Endothelial cell of umbilical vein (primary cell): ENCODE measurements at regions not wholly inside any gene's neighbourhood (a gene's known extent, or its start where the extent isn't known, plus 50 kb on each side); places are given as distances from the start of the nearest gene placed in this dataset.

ENCODE experiments used
- BruUV-seq: library from RNA; stranded (reverse); fragments of 400-500 nt; replicated peaks from 2 replicates; lab custom pipeline; 2021; lab: Mats Ljungman, UMichigan
- CTCF ChIA-PET: fragments of 300-600, 350-600 bp; sonication (Branson Sonifier 250); formaldehyde crosslinking; loops from one replicate; lab custom pipeline; 2021; ENCODE audit warnings: antibody characterized with exemption, inconsistent platforms; lab: Charles Lee
- POLR2A ChIA-PET: fragments of 300-600, 350-600 bp; sonication (Branson Sonifier 250); formaldehyde crosslinking; loops from one replicate; lab custom pipeline; 2021; ENCODE audit warnings: antibody characterized with exemption, inconsistent platforms; lab: Charles Lee
- DNase-seq: peaks from one replicate; pipeline ENCODE4 v3.0.0-alpha.2; 2011; ENCODE audit warnings: low read depth, low spot score
- FAIRE-seq: peaks from 2 replicates; lab custom pipeline; 2011; peaks lifted over from hg19 to GRCh38; lab: Jason Lieb, UNC
- H2AFZ ChIP-seq: 2 replicates; pipeline ENCODE4 v1.6.0; 2012; ENCODE audit warnings: low read depth, low read length, control low read depth, inconsistent platforms
- H3K27ac ChIP-seq: 2 replicates; pipeline ENCODE4 v1.5.1; 2011; ENCODE audit warnings: low read depth, mild to moderate bottlenecking, control low read depth, low read length, moderate library complexity; ENCODE audit not compliant: insufficient read depth
- H3K27me3 ChIP-seq, 2 experiments: 2 replicates each; pipeline versions ENCODE4 v1.6.0 to v1.6.1; 2011; ENCODE audit warnings: low read length in 2 of 2, mixed read lengths in 1 of 2; ENCODE audit not compliant: control insufficient read depth in 2 of 2, insufficient read depth in 2 of 2
- H3K36me3 ChIP-seq, 2 experiments: 2 replicates in 1 of 2; 3 replicates in 1 of 2; pipeline ENCODE4 v1.5.1; 2011; ENCODE audit warnings: low read length in 2 of 2, mild to moderate bottlenecking in 1 of 2, moderate library complexity in 1 of 2; ENCODE audit not compliant: control insufficient read depth in 2 of 2, insufficient read depth in 2 of 2; ENCODE audit errors: extremely low read depth in 1 of 2
- H3K4me1 ChIP-seq: 3 replicates; pipeline ENCODE4 v1.5.1; 2011; ENCODE audit warnings: mild to moderate bottlenecking, low read length; ENCODE audit not compliant: control insufficient read depth, insufficient read depth; ENCODE audit errors: extremely low read depth
- H3K4me2 ChIP-seq: 2 replicates; pipeline ENCODE4 v1.6.1; 2011; ENCODE audit warnings: low read length, control low read depth, mixed read lengths; ENCODE audit not compliant: insufficient read depth
- H3K4me3 ChIP-seq, 3 experiments: fragments of 200-600 bp in 1 of 3; sonication (generic), shearing (Covaris generic) in 1 of 3; replicated peaks in 1 of 3; 2 replicates each; pipeline ENCODE4 v1.5.1; 2011 to 2016; ENCODE audit warnings: control low read depth in 3 of 3, low read length in 3 of 3, mild to moderate bottlenecking in 2 of 3, inconsistent platforms in 1 of 3, low read depth in 1 of 3, moderate library complexity in 1 of 3; ENCODE audit not compliant: insufficient read depth in 1 of 3
- H3K79me2 ChIP-seq: 2 replicates; pipeline ENCODE4 v1.6.0; 2012; ENCODE audit warnings: low read length, inconsistent platforms; ENCODE audit not compliant: control insufficient read depth, insufficient read depth
- H3K9ac ChIP-seq: replicated peaks from 2 replicates; pipeline ENCODE3; 2011; ENCODE audit warnings: low read length, control low read depth; ENCODE audit not compliant: insufficient read depth; ENCODE audit errors: extremely low read depth
- H3K9me1 ChIP-seq: replicated peaks from 3 replicates; pipeline ENCODE4 v1.6.0; 2011; ENCODE audit warnings: mild to moderate bottlenecking, low read length; ENCODE audit not compliant: control insufficient read depth, insufficient read depth; ENCODE audit errors: extremely low read depth
- H3K9me3 ChIP-seq: replicated peaks from 2 replicates; pipeline ENCODE4 v1.5.1; 2012; ENCODE audit warnings: low read length, inconsistent platforms; ENCODE audit not compliant: control insufficient read depth, insufficient read depth
- H4K20me1 ChIP-seq: replicated peaks from 2 replicates; pipeline ENCODE3; 2011; ENCODE audit warnings: mild to moderate bottlenecking, low read length; ENCODE audit not compliant: control insufficient read depth, insufficient read depth; ENCODE audit errors: extremely low read depth
- EZH2 ChIP-seq: IDR thresholded peaks from 2 replicates; pipeline ENCODE4 v1.6.1; 2012; ENCODE audit warnings: borderline replicate concordance, low read depth, mild to moderate bottlenecking, moderate library complexity, low read length, inconsistent platforms; ENCODE audit not compliant: severe bottlenecking
- GATA2 ChIP-seq: IDR thresholded peaks from 2 replicates; pipeline ENCODE4 v1.7.0; 2011; ENCODE audit warnings: low read depth, mild to moderate bottlenecking, moderate library complexity, mixed read lengths, low read length; ENCODE audit not compliant: insufficient read length, insufficient read depth
- JUN ChIP-seq: IDR thresholded peaks from 2 replicates; pipeline ENCODE4 v1.6.1; 2011; ENCODE audit warnings: borderline replicate concordance, low read depth; ENCODE audit not compliant: insufficient read length, insufficient read depth
- MYC ChIP-seq: IDR thresholded peaks from one replicate; pipeline ENCODE4 v1.6.1; 2011; ENCODE audit warnings: mild to moderate bottlenecking, low read depth, low read length
- POLR2AphosphoS5 ChIP-seq: IDR thresholded peaks from 2 replicates; pipeline ENCODE4 v1.6.1; 2012; ENCODE audit warnings: low read depth, mild to moderate bottlenecking, control low read depth, low read length, moderate library complexity; ENCODE audit not compliant: insufficient read depth
- dilution Hi-C: fragments of 300-500 bp; cut with MboI; formaldehyde crosslinking; loops from one replicate; pipeline ENCODE4 v1.15.0; 2019; ENCODE audit warnings: low sequenced_read_pairs; ENCODE audit not compliant: extremely low pct_ligation_motif_present
- intact Hi-C: fragments of 100-400 bp; cut with micrococcal nuclease; formaldehyde crosslinking; loops from one replicate; pipeline ENCODE4 v1.10.0; 2022
- TF ChIP-seq, protein P1 (sequence below), 2 donors: IDR thresholded peaks; 1 replicate in 1 of 2; 2 replicates in 1 of 2; pipeline ENCODE4 v1.5.1; 2011; ENCODE audit warnings: low read length in 2 of 2, mild to moderate bottlenecking in 2 of 2, moderate library complexity in 2 of 2, control low read depth in 1 of 2, inconsistent platforms in 1 of 2, low read depth in 1 of 2; ENCODE audit not compliant: insufficient read depth in 1 of 2; ENCODE audit errors: extremely low read depth in 1 of 2

DNA sequence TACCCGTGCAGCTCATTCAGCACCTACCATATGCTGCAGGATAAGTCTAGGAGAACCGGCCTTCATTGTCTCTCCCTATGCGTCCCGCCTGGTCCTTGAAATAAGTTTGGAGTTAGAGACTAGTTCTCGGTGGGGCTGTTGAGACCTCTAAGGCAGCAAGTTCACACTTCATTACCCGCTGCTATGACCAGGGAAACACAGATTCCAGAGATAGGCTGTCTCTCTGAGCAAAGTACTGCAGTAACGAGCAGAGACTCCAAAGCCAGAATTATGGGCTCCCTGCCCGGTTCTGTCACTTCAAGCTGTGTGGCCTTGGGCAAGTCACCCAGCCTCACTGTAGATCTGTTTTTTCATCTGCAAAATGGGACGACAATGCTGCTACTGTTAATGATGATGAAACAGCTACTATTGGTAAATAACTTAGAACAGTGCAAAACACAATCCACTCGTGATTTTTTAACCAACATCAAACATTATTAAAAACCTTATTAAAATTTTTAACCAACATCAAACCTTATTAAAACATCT is 184.1 kb downstream of the USP12 start:
- TF ChIP-seq POLR2AphosphoS5 (no peak), GATA2 (no peak), MYC (no peak), JUN (no peak), EZH2 (no peak)
- no peak for DNase-seq
- Histone ChIP-seq H3K9ac (no peak overlapping the region), H2AFZ (no peak overlapping the region), H3K79me2 (no peaks in the 10 kb centered on the region), H3K9me3 (no peaks in the 10 kb centered on the region), H4K20me1 (no peaks in the 10 kb centered on the region), H3K4me1 (peaks cover 4% of the 10 kb centered on the region), H3K4me2 (no peak overlapping the region), H3K4me3 (no peak overlapping the region), H3K36me3 (no peaks in the 10 kb centered on the region), H3K27me3 (peaks cover 2 to 4% of the 10 kb centered on the region in 2 experiments), H3K27ac (no peak overlapping the region), H3K9me1 (no peaks in the 10 kb centered on the region)
- intact Hi-C loops, result loop anchor here (10.0 kb wide), 1 partner anchor 997 kb away; the partner anchor contains the start of gene URAD
- no peak for FAIRE-seq
- POLR2A ChIA-PET, result no interaction called here
- dilution Hi-C loops, result no loop called here
- no TSS peak for BruUV-seq
- CTCF ChIA-PET, result interaction anchor here (0.8 to 9.8 kb wide), 6 partner anchors 8 to 370 kb away, joined by 3 to 343 read pairs (median 4); no protein-coding TSS in a partner anchor

DNA sequence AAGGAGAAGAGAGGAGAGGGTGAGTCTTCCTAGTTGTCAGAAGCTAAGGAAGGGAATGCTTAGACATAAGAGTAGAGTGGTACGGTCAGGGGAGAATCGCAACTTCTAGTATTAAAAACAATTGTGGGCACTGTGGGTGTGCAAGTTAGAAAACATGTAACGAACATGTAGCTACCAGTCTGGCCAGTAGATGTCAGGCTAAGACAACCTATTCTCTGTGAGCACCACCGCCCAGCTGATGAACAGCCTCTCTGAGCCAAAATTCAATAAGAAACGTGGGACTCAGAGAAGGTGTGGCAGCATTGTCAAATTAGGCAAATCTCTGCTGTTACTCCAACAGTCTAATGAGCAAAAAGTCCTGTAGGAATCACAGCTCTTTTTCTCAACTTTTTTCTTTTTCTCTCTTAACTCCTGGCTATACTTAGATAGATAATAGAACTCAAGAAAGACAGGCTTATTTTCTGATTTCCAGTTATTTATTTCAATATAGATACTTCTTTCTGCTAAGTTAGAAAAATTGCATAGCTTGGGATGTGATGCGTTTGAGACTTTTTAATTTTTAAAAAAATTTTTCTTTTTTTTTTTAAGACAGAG is 186.2 kb downstream of the USP12 start:
- peaks cover 2 to 4% of the 10 kb centered on the region in 2 experiments for H3K27me3 ChIP-seq
- FAIRE-seq (peak; percentile 88), DNase-seq (peak; percentile 77)
- intact Hi-C loops, result loop anchor here (1.0 to 10.0 kb wide), 7 partner anchors 38 to 999 kb away; partner anchors contain the start of gene URAD
- no peak overlapping the region for H3K4me3 ChIP-seq
- TF ChIP-seq EZH2, result no peak
- no peak for TF ChIP-seq POLR2AphosphoS5
- no peak for TF ChIP-seq GATA2
- TF ChIP-seq, protein P1, sequence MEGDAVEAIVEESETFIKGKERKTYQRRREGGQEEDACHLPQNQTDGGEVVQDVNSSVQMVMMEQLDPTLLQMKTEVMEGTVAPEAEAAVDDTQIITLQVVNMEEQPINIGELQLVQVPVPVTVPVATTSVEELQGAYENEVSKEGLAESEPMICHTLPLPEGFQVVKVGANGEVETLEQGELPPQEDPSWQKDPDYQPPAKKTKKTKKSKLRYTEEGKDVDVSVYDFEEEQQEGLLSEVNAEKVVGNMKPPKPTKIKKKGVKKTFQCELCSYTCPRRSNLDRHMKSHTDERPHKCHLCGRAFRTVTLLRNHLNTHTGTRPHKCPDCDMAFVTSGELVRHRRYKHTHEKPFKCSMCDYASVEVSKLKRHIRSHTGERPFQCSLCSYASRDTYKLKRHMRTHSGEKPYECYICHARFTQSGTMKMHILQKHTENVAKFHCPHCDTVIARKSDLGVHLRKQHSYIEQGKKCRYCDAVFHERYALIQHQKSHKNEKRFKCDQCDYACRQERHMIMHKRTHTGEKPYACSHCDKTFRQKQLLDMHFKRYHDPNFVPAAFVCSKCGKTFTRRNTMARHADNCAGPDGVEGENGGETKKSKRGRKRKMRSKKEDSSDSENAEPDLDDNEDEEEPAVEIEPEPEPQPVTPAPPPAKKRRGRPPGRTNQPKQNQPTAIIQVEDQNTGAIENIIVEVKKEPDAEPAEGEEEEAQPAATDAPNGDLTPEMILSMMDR (IDR thresholded peaks at IDR 0.05; ENCODE audit: extremely low read depth in 1 of 2, insufficient read depth in 1 of 2, low read depth in 1 of 2, low read length in 2 of 2), result peak; percentile 63 to 74
- no peaks in the 10 kb centered on the region for H3K36me3 ChIP-seq
- no peaks in the 10 kb centered on the region for H3K79me2 ChIP-seq
- H3K9ac ChIP-seq, result no peak overlapping the region
- no peak overlapping the region for H2AFZ ChIP-seq
- no TSS peak for BruUV-seq
- H4K20me1 ChIP-seq, result no peaks in the 10 kb centered on the region
- dilution Hi-C loops, result no loop called here
- ChIA-PET CTCF (interaction anchor here (0.6 to 9.8 kb wide), 54 partner anchors 9 to 1004 kb away, joined by 3 to 343 read pairs (median 4); partner anchors contain the start of genes RASL11A and URAD), POLR2A (no interaction called here)
- H3K4me1 ChIP-seq, result peaks cover 4% of the 10 kb centered on the region
- H3K9me1 ChIP-seq, result no peaks in the 10 kb centered on the region
- H3K27ac ChIP-seq, result no peak overlapping the region
- H3K9me3 ChIP-seq, result no peaks in the 10 kb centered on the region
- no peak overlapping the region for H3K4me2 ChIP-seq
